Heart left ventricle (tissue), 16 donors: ENCODE measurements at regions not wholly inside any gene's neighbourhood (a gene's known extent, or its start where the extent isn't known, plus 50 kb on each side); places are given as distances from the start of the nearest gene placed in this dataset.

ENCODE experiments used
- ATAC-seq, 4 donors: fragments of 200-7000 bp; cut with Tn5 transposase; one replicate each; pipeline ENCODE4 v1.9.1; 2020 to 2022; ENCODE audit warnings: moderate library complexity in 4 of 4, mild to moderate bottlenecking in 3 of 4, moderate number of reproducible peaks in 1 of 4
- DNase-seq, 5 donors: peaks; one replicate each; pipeline ENCODE4 v3.0.0-alpha.2; 2020
- H3K27ac ChIP-seq, 12 donors: fragments of 200-600 bp; sonication (generic) in 4 of 12; one replicate each; pipeline versions ENCODE4 v1.5.0 to v1.8.0; 2016 to 2022; ENCODE audit warnings: mild to moderate bottlenecking in 2 of 12
- H3K27me3 ChIP-seq, 9 donors: fragments of 200-600 bp; sonication (generic) in 2 of 9; one replicate each; pipeline versions ENCODE4 v1.5.1 to v1.8.0; 2016 to 2022; ENCODE audit warnings: mild to moderate bottlenecking in 3 of 9
- H3K36me3 ChIP-seq, 9 donors: fragments of 200-600 bp; sonication (generic) in 2 of 9; one replicate each; pipeline versions ENCODE4 v1.5.0 to v1.8.0; 2018 to 2022; ENCODE audit warnings: mild to moderate bottlenecking in 2 of 9
- H3K4me1 ChIP-seq, 12 donors: fragments of 200-600 bp; sonication (generic) in 4 of 12; one replicate each; pipeline versions ENCODE4 v1.5.0 to v1.8.0; 2016 to 2022; ENCODE audit warnings: mild to moderate bottlenecking in 3 of 12
- H3K4me3 ChIP-seq, 12 donors: fragments of 200-600 bp; sonication (generic) in 4 of 12; one replicate each; pipeline versions ENCODE4 v1.5.0 to v1.8.0; 2017 to 2022; ENCODE audit warnings: mild to moderate bottlenecking in 9 of 12, moderate library complexity in 4 of 12
- H3K9me3 ChIP-seq, 12 donors: fragments of 200-600 bp; sonication (generic) in 4 of 12; one replicate each; pipeline versions ENCODE4 v1.5.0 to v1.8.0; 2016 to 2022; ENCODE audit warnings: mild to moderate bottlenecking in 1 of 12
- POLR2A ChIP-seq, 2 donors: fragments of 450-650 bp; IDR thresholded peaks; one replicate each; pipeline ENCODE4 v1.6.1; 2017; ENCODE audit warnings: antibody characterized with exemption in 2 of 2, mild to moderate bottlenecking in 2 of 2, moderate library complexity in 2 of 2
- WGBS, 4 donors: extraction: QIAGEN DNeasy Blood & Tissue Kit in 2 of 4; methylation state at CpG; one replicate each; pipeline versions ENCODE4 v1.1.5 to v1.1.7; 2013 to 2018; 5-methylcytosine and 5-hydroxymethylcytosine counted together
- intact Hi-C, 10 donors: fragments of 100-400 bp; cut with DNase I; formaldehyde crosslinking; loops; one replicate each; pipeline versions ENCODE4 v1.11.1 to v1.14.2; 2022
- TF ChIP-seq, protein P1 (sequence below), 12 donors: fragments of 200-600 bp; sonication (generic) in 4 of 12; IDR thresholded peaks; one replicate each; pipeline versions ENCODE4 v1.5.0 to v1.8.0; 2018 to 2022; ENCODE audit warnings: antibody characterized with exemption in 12 of 12, mild to moderate bottlenecking in 5 of 12
- donor health status: ischemic (EF 13 %, LVEDD 7.1; RV severe dilation, severe dysfunction).
- donor health status: healthy with polysubstance abuse.
- donor health status: DM: no; HTN: yes; CAD: no.
- donor health status: DM: no; HTN: no; CAD: no.
- donor health status: ischemic (EF 25% LVEDD 6.9; RV normal size, moderate dysfunction).
- donor health status: ischemic (EF 25% LVEDD 5.7; RV mildly dilated, moderate dysfunction).
- donor health status: healthy.
- donor health status: DM: yes; HTN: yes; CAD: no.
- donor health status: ischemic (EF 35%, LVEDD 5.7; RV mildly dilated, moderate dysfunction).
- donor health status: nonischemic (EF 11% LVEDD 7.7; RV severe dilation, severe dysfunction).
- donor health status: DM: yes; HTN: yes; CAD: no.
- donor health status: PGD.
- donor health status: ischemic (EF 29% LVEDD 5.4; RV normal size, mild dysfunction).
- donor health status: nonischemic (EF 23%, LVEDD 6.1; RV moderate dilation, normal function).

DNA sequence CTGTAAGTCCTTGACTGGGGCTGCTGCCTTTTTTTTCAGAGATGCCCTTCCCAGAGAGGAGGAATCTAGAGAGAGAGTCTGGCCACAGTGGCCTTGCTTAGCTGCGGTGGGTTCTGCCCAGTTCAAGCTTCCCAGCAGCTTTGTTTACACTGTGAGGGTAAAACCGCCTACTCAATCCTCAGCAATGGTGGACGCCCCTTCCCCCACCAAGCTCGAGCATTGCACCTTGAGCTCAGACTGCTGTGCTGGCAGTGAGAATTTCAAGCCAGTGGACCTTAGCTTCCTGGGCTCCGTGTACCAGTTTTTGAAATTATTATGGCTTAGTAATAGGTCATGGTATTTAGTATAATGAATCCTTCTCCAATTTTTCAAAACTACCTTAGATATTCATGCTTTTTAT, 395.4 kb downstream of the NPIPA7 start:
- Histone ChIP-seq H3K4me1 (no peaks in the 10 kb centered on the region), H3K9me3 (peaks cover 0 to 4% (median 0%) of the 10 kb centered on the region in 12 donors), H3K27me3 (peaks cover 0 to 7% (median 0%) of the 10 kb centered on the region in 9 donors), H3K36me3 (no peaks in the 10 kb centered on the region), H3K27ac (no peak overlapping the region), H3K4me3 (no peak overlapping the region)
- WGBS, 4 donors, result 44 to 58% (median 54%) methylated on average over 5 of the region's 5 CpGs
- DNase-seq (no peak), ATAC-seq (no peak)
- intact Hi-C loops, result no loop called here
- TF ChIP-seq, protein P1, sequence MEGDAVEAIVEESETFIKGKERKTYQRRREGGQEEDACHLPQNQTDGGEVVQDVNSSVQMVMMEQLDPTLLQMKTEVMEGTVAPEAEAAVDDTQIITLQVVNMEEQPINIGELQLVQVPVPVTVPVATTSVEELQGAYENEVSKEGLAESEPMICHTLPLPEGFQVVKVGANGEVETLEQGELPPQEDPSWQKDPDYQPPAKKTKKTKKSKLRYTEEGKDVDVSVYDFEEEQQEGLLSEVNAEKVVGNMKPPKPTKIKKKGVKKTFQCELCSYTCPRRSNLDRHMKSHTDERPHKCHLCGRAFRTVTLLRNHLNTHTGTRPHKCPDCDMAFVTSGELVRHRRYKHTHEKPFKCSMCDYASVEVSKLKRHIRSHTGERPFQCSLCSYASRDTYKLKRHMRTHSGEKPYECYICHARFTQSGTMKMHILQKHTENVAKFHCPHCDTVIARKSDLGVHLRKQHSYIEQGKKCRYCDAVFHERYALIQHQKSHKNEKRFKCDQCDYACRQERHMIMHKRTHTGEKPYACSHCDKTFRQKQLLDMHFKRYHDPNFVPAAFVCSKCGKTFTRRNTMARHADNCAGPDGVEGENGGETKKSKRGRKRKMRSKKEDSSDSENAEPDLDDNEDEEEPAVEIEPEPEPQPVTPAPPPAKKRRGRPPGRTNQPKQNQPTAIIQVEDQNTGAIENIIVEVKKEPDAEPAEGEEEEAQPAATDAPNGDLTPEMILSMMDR (IDR thresholded peaks at IDR 0.05), result no peak
- TF ChIP-seq POLR2A (IDR thresholded peaks at IDR 0.05), result no peak

DNA sequence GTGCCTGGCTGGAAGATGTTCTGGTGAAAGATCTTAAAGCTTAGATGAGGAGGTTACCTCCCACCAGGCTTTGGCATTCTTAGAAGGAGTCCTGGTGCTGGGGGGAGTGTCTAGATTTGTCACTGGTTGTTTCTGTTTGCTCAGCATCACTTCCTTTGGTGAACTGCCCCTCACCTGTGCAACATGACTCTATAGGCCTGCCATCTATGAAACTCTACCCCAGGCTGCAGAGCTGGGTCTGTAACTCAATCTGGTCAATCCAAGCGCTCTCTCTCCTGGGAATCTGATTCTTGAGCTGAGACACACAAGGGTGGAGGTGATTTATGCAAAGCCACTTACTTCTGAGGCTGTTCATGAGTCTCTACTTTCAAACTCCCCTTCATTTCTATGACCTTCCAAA, 399.4 kb downstream of the NPIPA7 start:
- Histone ChIP-seq H3K36me3 (no peaks in the 10 kb centered on the region), H3K27me3 (peaks cover 0 to 11% (median 0%) of the 10 kb centered on the region in 9 donors), H3K4me3 (no peak overlapping the region), H3K4me1 (no peaks in the 10 kb centered on the region), H3K27ac (no peak overlapping the region), H3K9me3 (peaks cover 0 to 4% (median 0%) of the 10 kb centered on the region in 12 donors)
- no peak for DNase-seq
- no peak for ATAC-seq
- 69 to 86% (median 76%) methylated on average over 1 of the region's 1 CpG for WGBS, 4 donors
- intact Hi-C loops, result no loop called here
- no peak for TF ChIP-seq POLR2A (IDR thresholded peaks at IDR 0.05)
- TF ChIP-seq, protein P1 (IDR thresholded peaks at IDR 0.05), result no peak

DNA sequence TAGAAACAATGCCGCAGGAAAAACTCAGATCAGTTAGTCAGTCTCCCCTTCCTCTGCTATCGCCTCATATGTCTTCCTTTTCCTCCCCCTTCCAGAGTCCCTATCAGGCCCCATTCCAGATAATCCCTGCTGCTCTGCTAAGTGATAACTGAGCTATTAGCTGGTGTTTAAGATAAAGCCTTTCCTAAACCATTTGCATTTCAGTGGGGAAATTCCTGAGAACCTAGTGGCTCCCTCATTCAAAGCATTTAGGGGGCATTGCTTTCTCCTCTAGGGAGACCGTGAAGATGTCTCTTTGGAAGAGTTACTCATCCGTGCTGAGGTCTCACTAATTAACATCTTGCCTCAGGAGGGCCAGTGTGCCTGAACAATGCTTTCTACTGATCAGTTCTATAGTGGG, 401.6 kb downstream of the NPIPA7 start:
- WGBS, 4 donors, result 3 to 8% (median 5%) methylated on average over 4 of the region's 4 CpGs
- no peak for ATAC-seq
- intact Hi-C loops, result no loop called here

DNA sequence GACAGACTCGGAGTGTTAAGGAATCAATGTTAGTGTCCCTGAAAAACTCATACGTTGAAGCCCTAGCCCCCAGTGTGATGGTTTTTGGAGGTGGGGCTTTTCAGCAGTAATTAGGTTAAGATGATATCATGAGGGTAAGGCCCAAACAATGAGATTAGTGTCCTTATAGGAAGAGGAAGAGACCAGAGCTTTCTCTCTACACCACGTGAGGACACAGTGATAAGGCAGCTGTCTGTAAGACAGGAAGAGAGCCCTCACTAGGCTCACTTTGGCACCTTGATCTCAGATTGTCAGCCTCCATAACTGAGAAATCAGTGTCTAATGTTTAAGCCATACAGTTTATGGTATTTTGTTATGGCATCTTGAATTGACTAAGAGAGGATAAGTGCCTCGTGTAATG, 403.2 kb downstream of the NPIPA7 start:
- peaks cover 0 to 4% (median 0%) of the 10 kb centered on the region in 12 donors for H3K9me3 ChIP-seq
- no peaks in the 10 kb centered on the region for H3K4me1 ChIP-seq
- peaks cover 0 to 8% (median 0%) of the 10 kb centered on the region in 9 donors for H3K27me3 ChIP-seq
- H3K36me3 ChIP-seq, result no peaks in the 10 kb centered on the region
- DNase-seq, result no peak
- WGBS, 4 donors, result 43 to 55% (median 47%) methylated on average over 4 of the region's 4 CpGs
- intact Hi-C loops, result no loop called here
- TF ChIP-seq POLR2A (IDR thresholded peaks at IDR 0.05), result no peak
- TF ChIP-seq, protein P1 (IDR thresholded peaks at IDR 0.05), result no peak
- no peak for ATAC-seq
- H3K27ac ChIP-seq, result no peak overlapping the region
- no peak overlapping the region for H3K4me3 ChIP-seq

More for the DNA sequence above, 401.6 kb downstream of the NPIPA7 start:
- Histone ChIP-seq H3K27ac (no peak overlapping the region), H3K27me3 (peaks cover 0 to 8% (median 0%) of the 10 kb centered on the region in 9 donors), H3K4me1 (no peaks in the 10 kb centered on the region), H3K4me3 (no peak overlapping the region), H3K36me3 (no peaks in the 10 kb centered on the region), H3K9me3 (peaks cover 0 to 4% (median 0%) of the 10 kb centered on the region in 12 donors)
- DNase-seq, result no peak
- no peak for TF ChIP-seq POLR2A (IDR thresholded peaks at IDR 0.05)
- TF ChIP-seq, protein P1 (IDR thresholded peaks at IDR 0.05), result no peak
